GM03348 (cell line): ENCODE measurements at regions not wholly inside any gene's neighbourhood (a gene's known extent, or its start where the extent isn't known, plus 50 kb on each side); places are given as distances from the start of the nearest gene placed in this dataset.
"Not testable (repeated sequence)": the region's sequence is repeated elsewhere in the genome, so short reads cannot be mapped to it uniquely, and the experiment has no call there.

Source experiments
- DNase-seq: peaks from one replicate; pipeline ENCODE4 v3.0.0; 2012; ENCODE audit warnings: low spot score

DNA sequence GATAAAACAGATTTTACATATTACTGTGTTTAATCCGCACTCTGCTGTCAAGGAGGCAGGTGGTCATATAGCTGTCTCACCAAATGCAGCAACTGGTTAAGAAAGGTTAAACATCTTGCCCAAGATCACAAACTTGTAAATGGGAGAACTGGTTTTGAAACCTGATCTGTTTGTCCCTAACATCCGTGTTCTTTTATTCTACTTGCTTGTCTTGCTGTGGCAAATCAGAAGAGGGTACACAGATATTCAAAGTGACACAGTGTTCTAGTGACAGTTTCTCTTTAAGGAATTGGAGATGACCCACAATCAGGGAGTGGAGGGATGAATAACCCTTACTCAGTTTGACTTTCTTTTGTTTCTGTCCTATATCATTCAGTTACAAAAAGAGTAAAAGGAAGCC, 83.0 kb upstream of the SGK1 start:
- DNase-seq = no peak

DNA sequence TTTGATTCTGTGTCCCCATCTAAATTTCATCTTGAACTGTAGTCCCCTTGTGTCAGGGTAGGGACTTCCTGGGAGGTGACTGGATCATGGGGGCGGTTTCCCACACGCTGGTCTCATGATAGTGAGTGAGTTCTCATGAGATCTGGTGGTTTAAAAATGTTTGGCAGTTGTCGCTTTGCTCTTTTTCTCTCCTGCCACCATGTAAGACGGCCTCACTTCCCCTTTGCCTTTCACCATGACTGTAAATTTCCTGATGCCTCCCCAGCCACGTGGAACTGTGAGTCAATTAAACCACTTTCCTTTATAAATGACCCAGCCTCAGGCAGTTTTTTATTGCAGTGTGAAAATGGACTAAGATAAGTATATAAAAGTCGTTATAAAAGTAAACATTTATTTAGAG, 80.5 kb upstream of the SGK1 start:
- no peak for DNase-seq

DNA sequence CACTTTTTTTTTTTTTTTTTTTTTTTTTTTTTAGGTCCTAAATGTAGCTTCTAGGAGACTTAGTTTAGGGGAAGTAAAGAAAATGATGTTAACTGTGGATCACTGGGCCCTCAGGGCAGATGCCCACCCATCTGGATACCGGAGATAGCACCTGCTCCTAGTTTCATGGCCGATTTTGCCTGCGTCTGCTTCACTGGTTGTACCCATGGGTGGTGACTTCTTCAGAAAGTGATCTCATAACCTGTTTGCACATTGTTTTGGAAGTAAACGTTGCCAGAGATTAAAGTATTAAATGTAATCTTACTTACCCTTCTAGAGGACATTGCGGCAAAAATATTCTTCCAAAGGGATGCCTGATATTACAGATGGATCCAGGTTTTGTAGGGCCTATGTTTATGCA, 79.8 kb upstream of the SGK1 start:
- no peak for DNase-seq

DNA sequence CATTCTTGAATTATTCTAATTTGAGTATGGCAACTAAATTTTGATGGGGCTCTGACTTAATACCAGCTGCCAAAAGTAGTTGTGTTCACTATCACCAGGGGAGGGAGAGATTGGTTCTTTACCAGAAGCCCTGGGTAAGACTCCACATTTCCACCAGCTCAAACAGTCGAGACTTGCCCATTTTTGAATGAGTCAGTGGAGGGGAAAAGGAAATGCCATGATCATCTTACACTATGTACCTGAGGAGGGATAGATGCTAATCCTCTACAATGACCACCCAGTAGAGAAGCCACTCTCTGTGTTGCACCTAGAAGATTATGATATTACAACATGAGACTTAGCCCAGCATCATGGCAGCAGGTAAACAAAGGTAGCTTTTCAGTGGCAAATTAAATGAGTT, 77.0 kb upstream of the SGK1 start:
- DNase-seq = no peak

DNA sequence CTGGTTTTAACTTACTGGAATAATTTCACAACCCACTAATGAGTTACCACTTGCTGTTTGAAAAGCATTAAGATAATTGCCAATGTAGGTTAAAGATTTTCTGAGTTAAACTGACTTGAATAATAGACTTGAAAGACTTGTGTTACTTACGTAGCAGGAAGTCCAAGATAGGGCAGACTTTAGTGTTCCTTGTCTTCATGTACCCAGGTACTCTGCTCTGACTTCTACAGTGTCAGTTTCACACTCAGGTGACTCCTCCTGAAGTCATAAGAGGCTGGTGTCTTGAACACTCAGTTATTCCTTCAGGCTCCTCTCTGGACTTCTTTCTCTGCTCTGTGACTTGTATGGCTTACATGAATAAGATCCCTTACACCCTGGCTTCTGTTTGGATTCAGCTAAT, 76.3 kb upstream of the SGK1 start:
- no peak for DNase-seq

DNA sequence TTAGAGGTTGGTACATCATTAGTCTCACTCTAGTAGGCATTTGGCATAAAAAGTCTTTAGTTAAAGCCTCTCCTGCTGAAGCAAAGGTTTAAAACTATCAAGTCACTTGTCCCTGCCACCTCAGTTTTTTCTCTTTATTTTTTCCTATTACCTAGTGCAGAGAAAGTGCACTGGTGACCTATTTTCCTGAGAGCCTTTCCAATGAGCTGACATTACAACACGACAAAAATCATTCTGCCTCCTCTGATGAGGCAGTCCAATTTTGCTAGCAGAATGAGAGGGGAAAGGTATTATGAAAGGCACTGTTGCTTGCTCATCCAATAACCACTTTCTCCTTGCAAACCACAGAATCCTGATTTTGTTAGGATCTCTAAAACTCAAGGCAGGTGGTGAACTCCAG, 73.3 kb upstream of the SGK1 start:
- DNase-seq = no peak

DNA sequence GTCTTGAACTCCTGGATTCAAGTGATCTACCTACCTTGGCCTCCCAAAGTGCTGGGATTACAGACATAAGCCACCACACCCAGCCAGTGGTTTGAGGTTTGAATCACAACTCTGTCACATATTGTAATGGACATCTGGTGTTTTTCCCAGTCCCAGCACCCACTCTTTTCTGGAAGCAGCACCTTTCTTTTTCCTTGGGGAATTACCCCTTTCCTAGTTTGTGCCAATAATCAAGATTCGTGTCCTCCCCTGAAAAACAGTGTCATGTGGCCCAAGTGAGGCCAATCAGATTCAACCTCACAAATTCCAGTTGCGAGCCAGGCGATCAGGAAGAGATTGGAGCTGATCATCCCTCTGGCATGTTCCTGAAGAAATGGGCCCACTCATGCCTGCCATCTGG, 71.7 kb upstream of the SGK1 start:
- no peak for DNase-seq

DNA sequence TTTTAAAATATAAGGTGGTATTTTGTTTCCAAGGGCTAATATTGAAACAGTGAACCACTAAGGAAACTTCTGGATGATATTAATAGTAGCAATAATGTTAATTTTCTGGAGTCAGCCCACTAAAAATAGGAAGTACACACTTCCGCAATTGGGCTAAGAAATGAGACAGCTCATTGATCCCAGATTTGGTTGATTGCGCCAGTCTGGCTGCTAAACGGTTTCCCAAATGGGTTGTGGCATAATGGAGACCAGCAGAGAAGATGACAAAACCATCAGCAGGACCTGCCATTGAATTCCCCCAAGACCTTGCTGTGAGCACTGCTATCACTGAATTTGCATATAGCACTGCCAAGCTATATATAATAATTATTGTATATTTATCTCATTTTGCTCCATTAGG, 71.2 kb upstream of the SGK1 start:
- no peak for DNase-seq

DNA sequence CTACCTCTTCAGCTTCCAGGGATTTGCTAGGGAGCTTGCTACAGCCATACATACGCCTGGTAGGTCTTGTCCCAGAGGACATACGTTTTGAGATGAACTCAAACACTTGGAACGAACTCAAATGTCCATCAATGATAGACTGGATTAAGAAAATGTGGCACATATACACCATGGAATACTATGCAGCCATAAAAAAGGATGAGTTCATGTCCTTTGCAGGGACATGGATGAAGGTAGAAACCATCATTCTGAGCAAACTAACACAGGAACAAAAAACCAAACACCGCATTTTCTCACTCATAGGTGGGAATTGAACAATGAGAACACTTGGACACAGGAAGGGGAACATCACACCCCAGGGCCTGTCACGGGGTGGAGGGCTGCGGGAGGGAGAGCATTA, 68.6 kb upstream of the SGK1 start:
- not testable (repeated sequence) for DNase-seq

DNA sequence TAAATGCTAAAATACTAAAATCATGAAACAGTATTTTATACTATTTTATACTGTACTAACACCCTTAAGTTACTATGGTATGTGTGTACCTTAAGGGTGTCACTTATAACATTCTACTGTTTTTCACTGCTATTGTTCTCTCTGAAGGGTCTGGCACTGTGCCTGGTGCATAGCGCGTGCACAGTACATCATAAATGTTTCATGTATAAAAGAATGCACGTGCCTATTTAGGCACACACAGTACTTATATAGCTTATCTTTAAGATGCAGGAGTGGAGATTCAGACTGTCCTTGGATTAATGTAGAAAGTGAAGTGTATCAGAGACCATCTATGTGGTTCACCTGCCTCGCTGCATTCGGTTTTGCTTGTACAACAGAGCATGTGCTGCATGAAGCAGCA, 64.0 kb upstream of the SGK1 start:
- DNase-seq = no peak

DNA sequence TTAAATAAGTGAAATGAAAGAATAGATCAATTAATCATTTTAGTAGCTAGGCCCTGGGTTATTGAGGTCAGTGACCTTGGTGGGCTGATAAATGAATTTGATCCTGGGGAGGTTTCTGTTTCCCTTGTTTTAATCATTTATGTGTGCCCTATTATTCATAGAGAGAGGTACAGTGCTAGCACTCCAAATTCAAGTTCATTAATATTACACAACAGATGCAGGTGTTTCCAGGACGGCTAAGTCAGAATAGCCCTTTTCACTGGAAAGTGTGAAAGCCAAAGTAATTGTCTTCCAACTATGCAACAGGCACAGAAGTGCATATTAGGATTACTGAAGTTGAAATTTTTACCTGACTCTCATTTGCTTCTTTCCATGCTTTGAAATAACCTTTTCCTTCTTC, 61.7 kb upstream of the SGK1 start:
- DNase-seq = no peak

DNA sequence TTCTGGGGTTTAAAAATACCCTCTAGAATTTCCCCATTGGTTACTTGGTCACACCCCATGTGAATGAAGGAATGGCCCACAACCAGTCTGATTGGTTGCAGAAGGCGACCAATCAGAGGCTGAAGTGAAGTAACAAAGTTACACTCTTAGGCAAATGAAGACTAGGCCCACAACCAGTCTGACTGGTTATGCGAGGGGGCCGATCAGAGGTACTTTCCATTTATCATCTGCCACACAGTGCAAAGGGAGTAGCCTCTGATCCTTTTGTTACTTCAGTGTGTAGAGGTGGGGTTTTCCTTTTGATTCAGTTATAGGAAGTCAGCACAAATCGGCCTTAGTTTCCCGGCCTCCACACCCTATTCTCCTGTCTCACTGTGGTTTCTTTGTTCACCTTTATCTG, 61.2 kb upstream of the SGK1 start:
- DNase-seq = no peak

DNA sequence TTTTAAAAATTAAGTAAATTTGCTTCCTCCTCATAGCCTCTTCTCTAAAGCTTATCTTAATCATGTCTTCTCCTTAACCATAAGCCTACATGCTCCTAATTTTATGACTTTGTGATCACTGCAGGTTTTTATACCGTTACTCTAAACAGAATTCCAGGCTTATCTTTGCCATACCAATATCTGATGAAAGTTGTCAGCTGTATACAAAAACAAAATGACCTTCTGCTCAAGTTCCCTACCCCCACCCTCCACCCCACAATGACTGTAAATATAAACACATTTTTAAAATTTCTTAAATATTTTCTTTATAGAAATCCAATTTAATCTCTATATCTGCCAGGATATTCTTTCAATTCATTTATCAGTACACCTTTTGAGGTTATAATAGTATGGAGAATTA, 60.5 kb upstream of the SGK1 start:
- DNase-seq = no peak

DNA sequence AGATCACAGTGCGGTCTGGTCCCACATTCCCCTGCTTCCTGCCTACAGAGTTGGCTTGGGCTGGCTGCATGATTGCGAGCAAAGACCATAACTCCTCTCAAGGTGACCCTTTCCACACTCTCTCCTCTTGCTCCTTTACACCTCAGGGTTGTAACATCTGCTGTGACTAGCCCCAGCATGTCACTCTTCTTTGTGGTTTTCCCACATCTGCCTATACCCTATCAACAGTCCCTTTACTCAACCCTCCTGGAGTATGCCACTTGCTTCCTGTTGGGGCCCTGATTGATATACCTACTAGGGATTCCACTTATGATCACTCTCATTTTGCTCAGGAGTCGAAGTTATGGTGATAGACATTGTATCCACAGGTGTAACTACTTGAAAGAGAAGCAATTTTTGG, 58.9 kb upstream of the SGK1 start:
- no peak for DNase-seq

DNA sequence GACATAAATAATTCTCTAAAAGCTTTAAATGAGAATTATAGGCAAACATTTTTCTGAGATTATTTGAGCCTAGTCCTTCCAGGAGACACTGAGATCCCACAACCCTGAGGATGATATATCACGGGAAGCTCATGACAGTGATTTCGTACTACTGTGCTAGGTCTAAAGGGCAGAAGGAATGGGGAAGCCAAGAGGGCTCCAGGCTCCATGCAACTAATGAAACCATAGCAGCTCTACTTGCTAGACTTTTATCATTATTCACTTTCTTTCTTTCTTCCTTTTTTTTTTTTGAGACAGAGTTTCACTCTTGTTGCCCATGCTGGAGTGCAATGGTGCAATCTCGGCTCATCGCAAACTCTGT, 57.3 kb upstream of the SGK1 start:
- DNase-seq = no peak

DNA sequence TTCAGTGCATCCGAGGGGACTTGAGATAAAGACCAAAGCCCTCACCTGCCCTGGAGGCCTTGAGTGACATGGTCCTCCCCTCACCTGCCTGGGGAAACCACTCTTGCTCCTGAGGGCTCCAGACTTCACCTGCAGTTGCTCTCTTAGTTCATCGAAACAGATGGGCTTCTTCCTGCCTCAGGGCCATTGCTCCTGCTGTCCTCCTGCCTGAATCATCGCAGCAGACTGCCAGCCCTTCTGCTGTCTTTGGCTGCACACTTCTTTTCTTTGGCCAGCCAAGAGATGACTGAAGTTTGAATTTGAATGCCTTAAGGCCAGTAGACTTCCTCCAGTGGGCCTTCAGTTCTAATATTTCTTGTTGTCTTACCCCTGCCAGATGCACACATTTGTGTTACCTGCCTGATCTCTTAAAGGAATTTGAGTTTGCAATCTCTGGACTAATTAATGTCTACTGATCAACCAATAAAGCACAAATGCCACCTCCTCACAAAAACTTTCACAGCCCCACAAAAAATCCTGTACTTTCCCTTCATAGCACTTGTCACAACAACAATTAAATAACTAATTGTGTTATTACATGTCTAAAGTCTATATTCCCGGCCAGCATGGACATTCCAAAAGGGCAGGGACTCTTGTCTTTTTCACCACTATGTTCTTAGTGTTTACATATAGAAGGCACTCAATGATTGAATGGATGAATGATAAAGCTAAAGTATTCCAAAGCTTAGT, 56.7 kb upstream of the SGK1 start:
- DNase-seq = peak; percentile 9

DNA sequence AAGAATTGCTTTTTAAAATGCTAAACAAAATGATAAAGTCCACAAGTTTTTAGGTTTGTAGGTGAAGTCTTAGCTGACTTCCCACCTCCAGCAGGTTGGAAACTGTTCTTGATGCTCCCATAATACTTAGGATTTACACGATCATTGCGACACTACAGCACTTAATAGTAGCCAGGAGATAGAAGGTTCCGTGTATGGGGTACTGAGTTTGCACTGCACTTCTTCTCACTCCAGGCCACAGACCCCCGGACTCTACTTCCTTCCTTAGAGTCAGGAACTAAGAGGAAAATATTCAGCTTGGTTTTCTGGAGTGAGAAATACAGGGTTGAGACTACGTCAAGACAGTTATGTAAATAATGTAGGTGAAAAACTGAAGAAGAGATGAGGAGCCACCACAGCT, 56.1 kb upstream of the SGK1 start:
- DNase-seq = no peak

DNA sequence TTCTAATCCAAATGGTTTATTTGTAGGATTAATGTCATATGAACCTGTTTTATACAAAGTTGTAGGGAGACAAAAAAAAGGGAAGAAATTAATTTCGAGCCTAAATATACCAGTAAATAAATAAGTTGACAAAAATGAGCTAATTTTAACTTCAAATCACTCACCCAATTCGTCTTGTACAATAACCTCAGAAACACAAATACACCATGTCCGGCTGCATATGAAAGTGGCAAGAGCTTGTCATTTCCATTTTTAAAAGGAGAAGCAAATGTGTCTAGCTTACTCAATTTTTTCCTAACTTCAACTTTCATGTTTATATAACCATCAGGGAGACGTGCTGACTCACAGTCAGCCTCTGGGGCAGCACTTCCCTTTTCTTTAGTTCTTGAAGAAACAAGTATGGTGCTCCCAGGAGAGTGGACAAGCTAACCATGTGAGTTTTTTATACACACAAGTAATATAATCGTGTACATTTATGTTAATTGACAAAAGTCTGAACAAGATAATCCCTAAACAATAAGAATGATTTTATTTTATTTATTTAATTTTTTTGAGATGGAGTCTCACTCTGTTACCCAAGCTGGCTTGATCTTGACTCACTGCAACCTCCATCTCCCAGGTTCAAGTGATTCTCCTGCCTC, 55.5 kb upstream of the SGK1 start:
- peak; percentile 69 for DNase-seq

DNA sequence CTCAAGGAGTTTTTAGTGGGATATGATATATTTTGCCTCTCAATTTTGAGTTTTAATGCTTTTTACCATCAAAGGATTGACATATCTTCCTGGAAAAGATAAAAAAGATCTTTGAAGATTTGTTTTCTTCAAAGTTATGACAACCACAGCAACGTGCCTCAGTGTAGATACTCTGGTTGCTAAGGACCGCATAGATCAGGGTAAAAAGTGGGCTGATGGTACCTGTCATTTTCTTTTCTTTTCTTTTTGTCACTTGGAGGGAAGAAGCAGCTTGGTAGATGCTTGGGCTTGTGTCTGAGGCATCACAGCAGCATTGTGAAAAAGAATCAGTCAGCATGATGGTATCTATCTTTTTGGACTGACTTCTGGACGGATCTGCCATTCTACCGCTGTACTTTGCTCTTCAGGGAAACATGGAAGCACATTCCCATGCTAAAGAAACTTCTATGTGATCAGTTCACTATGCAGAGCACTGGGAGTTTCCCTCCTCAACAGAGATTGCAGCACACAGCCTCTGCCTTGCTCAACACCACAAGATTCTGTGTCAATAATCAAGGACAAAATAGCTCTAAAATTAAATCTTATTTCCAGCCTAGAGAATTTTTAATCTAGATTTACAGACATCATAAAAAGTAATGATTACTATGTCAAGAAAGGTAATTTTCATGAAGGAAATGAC, 54.8 kb upstream of the SGK1 start:
- DNase-seq = peak; percentile 64

DNA sequence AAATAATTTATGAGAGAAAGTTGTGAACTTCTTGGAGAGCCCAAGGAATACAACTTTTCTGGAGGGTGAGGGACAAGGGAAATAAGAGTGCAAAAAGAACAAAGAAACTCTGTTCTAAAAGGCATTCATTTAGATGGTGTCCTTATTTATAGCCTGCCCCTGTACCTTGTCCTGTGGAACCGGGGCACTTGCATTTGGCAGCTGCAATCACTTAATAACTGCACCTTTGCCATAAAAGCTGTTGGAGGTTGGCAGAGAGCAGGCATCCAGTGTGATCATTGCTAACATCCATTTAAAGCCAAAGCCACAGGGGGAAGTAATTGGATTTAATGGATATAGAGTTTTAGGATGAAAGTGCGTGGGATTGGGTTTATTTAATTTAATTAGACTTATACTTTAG, 50.8 kb upstream of the SGK1 start:
- no peak for DNase-seq
